Large intestine (tissue), 3 donors: ENCODE measurements at regions not wholly inside any gene's neighbourhood (a gene's known extent, or its start where the extent isn't known, plus 50 kb on each side); places are given as distances from the start of the nearest gene placed in this dataset.
"Not testable (repeated sequence)": the region's sequence is repeated elsewhere in the genome, so short reads cannot be mapped to it uniquely, and the experiment has no call there.

Source experiments
- DNase-seq, 2 donors: peaks; one replicate each; pipeline versions ENCODE4 v3.0.0 to v3.0.0-alpha.2; 2013
- H3K27ac ChIP-seq: one replicate; pipeline ENCODE4 v1.5.1; 2013; ENCODE audit warnings: low read length
- H3K27me3 ChIP-seq: 2 replicates; pipeline ENCODE4 v1.6.1; 2013; ENCODE audit warnings: low read length; ENCODE audit not compliant: control insufficient read depth, insufficient read depth
- H3K36me3 ChIP-seq: 2 replicates; pipeline ENCODE4 v1.6.1; 2013; ENCODE audit warnings: low read length; ENCODE audit not compliant: control insufficient read depth, insufficient read depth
- H3K4me1 ChIP-seq: one replicate; pipeline ENCODE4 v1.6.1; 2013; ENCODE audit warnings: low read length; ENCODE audit not compliant: control insufficient read depth, insufficient read depth
- H3K4me3 ChIP-seq: one replicate; pipeline ENCODE4 v1.5.1; 2013; ENCODE audit warnings: low read length
- H3K9me3 ChIP-seq: one replicate; pipeline ENCODE4 v1.6.1; 2013; ENCODE audit warnings: mild to moderate bottlenecking, low read depth, low read length, moderate library complexity; ENCODE audit not compliant: control insufficient read depth
- WGBS: methylation state at CpG from one replicate; pipeline ENCODE4 v1.1.5; 2013; ENCODE audit warnings: low lambda C conversion rate; ENCODE audit not compliant: insufficient coverage; 5-methylcytosine and 5-hydroxymethylcytosine counted together

- H3K4me3 ChIP-seq, result no peak overlapping the region
- H3K9me3 ChIP-seq, result no peaks in the 10 kb centered on the region
- WGBS, result 55% methylated on average over 2 of the region's 2 CpGs
- no peaks in the 10 kb centered on the region for H3K27me3 ChIP-seq
- DNase-seq, result no peak
- no peaks in the 10 kb centered on the region for H3K4me1 ChIP-seq
- no peak overlapping the region for H3K27ac ChIP-seq
- H3K36me3 ChIP-seq, result no peaks in the 10 kb centered on the region
Measured at GRCh38 chr2:198546122-198546521, 741.7 kb downstream of the PLCL1 start.

DNA sequence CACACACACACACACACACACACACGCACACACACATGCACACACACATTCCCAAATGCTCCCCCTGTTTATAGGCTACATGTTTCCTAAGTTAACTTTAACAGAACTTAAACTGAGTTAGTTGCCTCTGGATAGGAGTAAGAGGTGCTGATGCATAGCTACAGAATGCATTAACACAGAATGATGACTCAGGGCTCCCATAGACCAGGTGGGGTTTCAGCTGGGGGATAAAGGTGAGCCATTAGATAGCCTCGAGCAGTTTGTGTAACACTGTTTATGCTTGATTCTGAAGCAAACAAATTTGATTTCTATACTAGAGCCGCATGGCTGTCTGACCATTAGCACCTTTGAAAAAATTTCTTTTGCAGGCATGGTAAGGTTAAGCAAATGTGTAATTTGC, 741.0 kb downstream of the PLCL1 start:
- Histone ChIP-seq H3K27me3 (no peaks in the 10 kb centered on the region), H3K36me3 (no peaks in the 10 kb centered on the region), H3K27ac (no peak overlapping the region), H3K9me3 (no peaks in the 10 kb centered on the region), H3K4me1 (no peaks in the 10 kb centered on the region), H3K4me3 (no peak overlapping the region)
- no peak for DNase-seq
- 100% methylated on average over 1 of the region's 3 CpGs for WGBS

- H3K4me1 ChIP-seq, result no peaks in the 10 kb centered on the region
- no CpG with 5 or more reads among the region's 1 CpG for WGBS
- no peak overlapping the region for H3K27ac ChIP-seq
- H3K4me3 ChIP-seq, result no peak overlapping the region
- no peaks in the 10 kb centered on the region for H3K27me3 ChIP-seq
- no peaks in the 10 kb centered on the region for H3K36me3 ChIP-seq
- no peak for DNase-seq
- no peaks in the 10 kb centered on the region for H3K9me3 ChIP-seq
Measured at GRCh38 chr2:198544461-198544860, 740.1 kb downstream of the PLCL1 start.

DNA sequence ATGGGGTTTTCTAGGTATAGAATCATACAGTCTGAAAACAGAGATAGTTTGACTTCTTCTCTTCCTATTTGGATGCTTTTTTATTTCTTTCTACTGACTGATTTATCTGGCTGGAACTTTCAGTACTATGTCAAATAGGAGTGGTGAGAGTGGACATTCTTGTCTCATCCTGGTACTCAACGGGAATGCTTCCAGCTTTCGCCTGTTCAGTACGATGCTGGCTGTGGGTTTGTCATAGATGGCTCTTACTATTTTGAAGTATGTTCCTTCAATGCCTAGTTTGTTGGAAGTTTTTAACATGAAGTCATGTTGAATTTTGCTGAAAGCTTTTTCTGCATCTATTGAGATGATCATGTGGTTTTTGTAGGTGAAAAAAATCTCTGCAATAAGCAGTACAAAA, 730.4 kb downstream of the PLCL1 start:
- Histone ChIP-seq H3K36me3 (no peaks in the 10 kb centered on the region), H3K9me3 (no peaks in the 10 kb centered on the region), H3K4me1 (no peaks in the 10 kb centered on the region), H3K27me3 (no peaks in the 10 kb centered on the region), H3K27ac (no peak overlapping the region), H3K4me3 (no peak overlapping the region)
- WGBS, result no CpG with 5 or more reads among the region's 3 CpGs
- no peak for DNase-seq

DNA sequence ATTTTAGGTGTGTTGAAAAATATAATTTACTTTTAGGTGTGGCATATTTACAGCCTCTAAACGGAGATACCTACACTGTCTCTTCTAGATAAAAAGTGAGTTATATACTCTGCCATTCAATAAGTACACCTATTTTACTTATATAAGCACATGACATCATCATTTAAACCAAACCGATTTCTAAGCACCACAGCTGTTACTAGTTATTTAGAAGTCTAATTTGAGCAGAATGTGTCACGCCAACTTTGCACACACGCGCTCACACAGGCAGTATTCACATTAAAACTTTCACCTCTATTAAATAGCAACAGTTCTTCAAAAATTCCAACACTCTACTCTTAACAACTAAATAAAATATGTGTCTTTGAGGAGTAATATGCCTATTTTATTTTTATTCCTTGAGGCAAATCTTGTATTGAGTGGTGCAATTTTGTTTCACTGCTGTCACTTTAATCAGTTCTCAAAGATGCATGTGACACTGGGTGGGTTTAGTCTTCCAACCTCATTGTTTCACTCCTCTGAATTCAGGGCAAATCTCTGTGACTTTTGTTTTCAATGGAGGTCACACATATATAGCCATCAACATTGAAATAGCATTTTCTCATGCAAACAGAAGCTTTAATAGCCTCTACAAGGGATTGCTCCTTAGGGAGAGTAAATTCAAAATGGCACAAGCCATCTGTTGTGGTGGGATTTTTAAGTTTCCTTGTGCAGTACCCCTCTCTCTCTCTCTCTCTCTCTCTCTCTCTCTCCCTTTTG, 721.0 kb downstream of the PLCL1 start:
- Histone ChIP-seq H3K27ac (no peak overlapping the region), H3K4me1 (no peaks in the 10 kb centered on the region), H3K9me3 (no peaks in the 10 kb centered on the region), H3K27me3 (no peaks in the 10 kb centered on the region), H3K4me3 (no peak overlapping the region), H3K36me3 (no peaks in the 10 kb centered on the region)
- DNase-seq, result no peak
- 57% methylated on average over 1 of the region's 5 CpGs for WGBS

GRCh38 chr2:198523710-198524109, 719.3 kb downstream of the PLCL1 start:
- no peaks in the 10 kb centered on the region for H3K9me3 ChIP-seq
- no peaks in the 10 kb centered on the region for H3K27me3 ChIP-seq
- H3K4me3 ChIP-seq, result no peak overlapping the region
- H3K27ac ChIP-seq, result no peak overlapping the region
- H3K36me3 ChIP-seq, result no peaks in the 10 kb centered on the region
- DNase-seq, result no peak
- H3K4me1 ChIP-seq, result peaks cover 3% of the 10 kb centered on the region
- 73% methylated on average over 2 of the region's 2 CpGs for WGBS

GRCh38 chr2:198518935-198519334, 714.5 kb downstream of the PLCL1 start:
- no peak for DNase-seq
- Histone ChIP-seq H3K4me3 (no peak overlapping the region), H3K27me3 (no peaks in the 10 kb centered on the region), H3K36me3 (no peaks in the 10 kb centered on the region), H3K9me3 (no peaks in the 10 kb centered on the region), H3K27ac (no peak overlapping the region), H3K4me1 (peaks cover 3% of the 10 kb centered on the region)
- WGBS, result 93% methylated on average over 1 of the region's 2 CpGs

- Histone ChIP-seq H3K27me3 (no peaks in the 10 kb centered on the region), H3K4me3 (no peak overlapping the region), H3K36me3 (no peaks in the 10 kb centered on the region), H3K27ac (no peak overlapping the region), H3K9me3 (no peaks in the 10 kb centered on the region), H3K4me1 (peaks cover 3% of the 10 kb centered on the region)
- no peak for DNase-seq
- WGBS, result 100% methylated on average over 1 of the region's 2 CpGs
Measured at GRCh38 chr2:198517976-198518375, 713.6 kb downstream of the PLCL1 start.

DNA sequence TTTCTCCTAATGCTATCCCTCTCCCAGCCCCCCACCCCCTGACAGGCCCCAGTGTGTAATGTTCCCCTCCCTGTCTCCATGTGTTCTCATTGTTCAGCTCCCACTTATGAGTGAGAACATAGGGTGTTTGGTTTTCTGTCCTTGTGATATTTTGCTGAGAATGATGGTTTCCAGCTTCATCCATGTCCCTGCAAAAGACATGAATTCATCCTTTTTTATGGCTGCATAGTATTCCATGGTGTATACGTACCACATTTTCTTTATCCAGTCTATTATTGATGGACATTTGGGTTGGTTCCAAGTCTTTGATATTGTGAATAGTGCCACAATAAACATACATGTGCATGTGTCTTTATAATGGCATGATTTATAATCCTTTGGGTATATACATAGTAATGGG, 704.2 kb downstream of the PLCL1 start:
- H3K9me3 ChIP-seq, H3K4me3 ChIP-seq, H3K27ac ChIP-seq, DNase-seq, H3K36me3 ChIP-seq, H3K4me1 ChIP-seq, H3K27me3 ChIP-seq: not testable (repeated sequence)
- WGBS, result no CpG with 5 or more reads among the region's 1 CpG

DNA sequence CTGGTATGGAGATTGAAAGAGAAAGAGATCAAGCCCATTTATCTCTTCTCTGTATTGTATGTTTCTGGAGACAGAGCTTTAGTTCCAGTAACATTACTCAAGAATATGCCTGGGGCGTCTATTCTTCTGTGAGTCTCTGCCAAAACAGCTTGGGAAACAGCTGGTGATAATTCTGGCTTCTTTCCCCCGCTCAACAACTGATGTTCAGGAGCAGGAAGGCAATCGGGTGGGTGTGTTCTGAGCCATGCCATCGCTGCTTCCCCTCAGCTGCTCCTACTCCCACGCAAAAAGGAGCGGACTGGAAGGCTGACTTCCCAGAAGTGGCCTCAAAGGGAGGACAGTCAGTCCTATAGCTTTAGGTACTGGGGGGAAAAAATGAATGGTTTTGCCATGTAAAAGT, 695.1 kb downstream of the PLCL1 start:
- no peak overlapping the region for H3K27ac ChIP-seq
- peaks cover 4% of the 10 kb centered on the region for H3K4me1 ChIP-seq
- no peaks in the 10 kb centered on the region for H3K27me3 ChIP-seq
- H3K9me3 ChIP-seq, result no peaks in the 10 kb centered on the region
- no peak overlapping the region for H3K4me3 ChIP-seq
- DNase-seq, result peak in 1 of 2 donors; percentile 2
- WGBS, result no CpG with 5 or more reads among the region's 6 CpGs
- H3K36me3 ChIP-seq, result no peaks in the 10 kb centered on the region

GRCh38 chr2:198498516-198498915, 694.1 kb downstream of the PLCL1 start:
- no peak overlapping the region for H3K27ac ChIP-seq
- H3K27me3 ChIP-seq, result no peaks in the 10 kb centered on the region
- no peak overlapping the region for H3K4me3 ChIP-seq
- peaks cover 11% of the 10 kb centered on the region for H3K4me1 ChIP-seq
- no peaks in the 10 kb centered on the region for H3K36me3 ChIP-seq
- no peak for DNase-seq
- no peaks in the 10 kb centered on the region for H3K9me3 ChIP-seq
